GM19324 (cell line): ENCODE measurements at regions not wholly inside any gene's neighbourhood (a gene's known extent, or its start where the extent isn't known, plus 50 kb on each side); places are given as distances from the start of the nearest gene placed in this dataset.

Source experiments
- ATAC-seq: cut with Tn5 transposase; IDR thresholded peaks from one replicate; pipeline ENCODE4 v1.9.1; 2021; ENCODE audit warnings: mild to moderate bottlenecking, moderate library complexity; ENCODE audit not compliant: unreplicated experiment, low FRiP score

GRCh38 chr9:108182950-108183381 lies 672.8 kb downstream of the ACTL7B start:
- no peak for ATAC-seq

- no peak for ATAC-seq
These were observed 673.5 kb downstream of the ACTL7B start for GRCh38 chr9:108182270-108182669.

GRCh38 chr9:108181441-108181840 lies 674.3 kb downstream of the ACTL7B start:
- ATAC-seq = no peak

- ATAC-seq = no peak
These were observed 675.2 kb downstream of the ACTL7B start for GRCh38 chr9:108180541-108180940.

- ATAC-seq = no peak
These were observed 677.5 kb downstream of the ACTL7B start for GRCh38 chr9:108178318-108178717.

- ATAC-seq = no peak
These were observed 678.8 kb upstream of the KLF4 start for GRCh38 chr9:108168236-108168850.

- no peak for ATAC-seq
These were observed 677.7 kb upstream of the KLF4 start for GRCh38 chr9:108167136-108167900.

- ATAC-seq = no peak
These were observed 677.0 kb upstream of the KLF4 start for GRCh38 chr9:108166519-108166918.

GRCh38 chr9:108163321-108164005 lies 673.9 kb upstream of the KLF4 start:
- no peak for ATAC-seq

- no peak for ATAC-seq
These were observed 673.1 kb upstream of the KLF4 start for GRCh38 chr9:108162664-108163063.

GRCh38 chr9:108161503-108161902 lies 671.9 kb upstream of the KLF4 start:
- no peak for ATAC-seq

GRCh38 chr9:108160706-108161355 lies 671.3 kb upstream of the KLF4 start:
- no peak for ATAC-seq

- ATAC-seq = no peak
These were observed 670.5 kb upstream of the KLF4 start for GRCh38 chr9:108160039-108160438.

- ATAC-seq = no peak
These were observed 668.8 kb upstream of the KLF4 start for GRCh38 chr9:108158236-108158995.

- ATAC-seq = no peak
These were observed 666.9 kb upstream of the KLF4 start for GRCh38 chr9:108156270-108156998.

- no peak for ATAC-seq
These were observed 663.8 kb upstream of the KLF4 start for GRCh38 chr9:108153416-108153815.

GRCh38 chr9:108150736-108151586 lies 661.4 kb upstream of the KLF4 start:
- no peak for ATAC-seq

GRCh38 chr9:108149326-108149725 lies 659.8 kb upstream of the KLF4 start:
- ATAC-seq = no peak
